Erythroblast (primary cell): ENCODE measurements at regions not wholly inside any gene's neighbourhood (a gene's known extent, or its start where the extent isn't known, plus 50 kb on each side); places are given as distances from the start of the nearest gene placed in this dataset.

Experiments
- GATA1 ChIP-seq: IDR thresholded peaks from 2 replicates; pipeline ENCODE4 v1.6.1; 2011; ENCODE audit warnings: low read depth, mild to moderate bottlenecking, control low read depth, low read length, moderate library complexity
- POLR2A ChIP-seq: IDR thresholded peaks from 2 replicates; pipeline ENCODE4 v1.6.1; 2011; ENCODE audit warnings: mild to moderate bottlenecking, low read length

GRCh38 chr2:129893244-129893643 lies 86.2 kb upstream of the RAB6C start:
- TF ChIP-seq POLR2A (no peak), GATA1 (no peak)
